ENCODE measurements at regions not wholly inside any gene's neighbourhood (a gene's known extent, or its start where the extent isn't known, plus 50 kb on each side); places are given as distances from the start of the nearest gene placed in this dataset.

- no peaks in the 10 kb centered on the region for H3K79me2 ChIP-seq (ENCODE audit: insufficient read depth, low read length)
- Mint-ChIP-seq H3K27ac (ENCODE audit: unreplicated experiment) (no peak overlapping the region), H3K36me3 (ENCODE audit: low read depth, unreplicated experiment) (no peaks in the 10 kb centered on the region), H3K9me3 (ENCODE audit: unreplicated experiment) (peaks cover 8% of the 10 kb centered on the region), H3K4me1 (ENCODE audit: low read depth, unreplicated experiment) (peaks cover 9% of the 10 kb centered on the region), H3K27me3 (ENCODE audit: low read depth, unreplicated experiment) (peaks cover 53% of the 10 kb centered on the region), H3K4me3 (ENCODE audit: unreplicated experiment) (no peak overlapping the region)
- H3K4me3 ChIP-seq (ENCODE audit: insufficient read depth, low read depth, low read length) = no peak overlapping the region
- DNase-seq (ENCODE audit: low read depth) = no peak
- H3K9ac ChIP-seq (ENCODE audit: low read length) = no peak overlapping the region
- H3K9me3 ChIP-seq (ENCODE audit: insufficient read depth, low read depth, low read length) = no peaks in the 10 kb centered on the region
- H3K4me1 ChIP-seq (ENCODE audit: insufficient read depth, low read length) = no peaks in the 10 kb centered on the region
- no peak for FAIRE-seq
- H3K27me3 ChIP-seq (ENCODE audit: insufficient read depth, low read length) = no peaks in the 10 kb centered on the region
- no peaks in the 10 kb centered on the region for H3K36me3 ChIP-seq (ENCODE audit: insufficient read depth, low read length)
- H3K4me2 ChIP-seq (ENCODE audit: low read length) = no peak overlapping the region
- no peak overlapping the region for H3K27ac ChIP-seq (ENCODE audit: low read depth, low read length)
- no peak overlapping the region for H2AFZ ChIP-seq (ENCODE audit: low read depth, low read length)
- H4K20me1 ChIP-seq (ENCODE audit: insufficient read depth, low read length) = no peaks in the 10 kb centered on the region
- TF ChIP-seq EZH2 (IDR thresholded peaks at IDR 0.05; ENCODE audit: insufficient read depth, low read length) (no peak), CTCF (IDR thresholded peaks at IDR 0.05; ENCODE audit: insufficient read depth, low read depth, low read length) (no peak)
Measured at GRCh38 chr9:135022191-135022870, 65.1 kb upstream of the OLFM1 start.

GRCh38 chr9:135023088-135023785 is 64.2 kb upstream of the OLFM1 start:
- H3K9ac ChIP-seq (ENCODE audit: low read length) = no peak overlapping the region
- Mint-ChIP-seq H3K27me3 (ENCODE audit: low read depth, unreplicated experiment) (peaks cover 46% of the 10 kb centered on the region), H3K27ac (ENCODE audit: unreplicated experiment) (peak overlapping the region; percentile 50), H3K9me3 (ENCODE audit: unreplicated experiment) (peaks cover 12% of the 10 kb centered on the region), H3K4me3 (ENCODE audit: unreplicated experiment) (no peak overlapping the region), H3K4me1 (ENCODE audit: low read depth, unreplicated experiment) (peaks cover 9% of the 10 kb centered on the region), H3K36me3 (ENCODE audit: low read depth, unreplicated experiment) (no peaks in the 10 kb centered on the region)
- FAIRE-seq = no peak
- H3K36me3 ChIP-seq (ENCODE audit: insufficient read depth, low read length) = no peaks in the 10 kb centered on the region
- H4K20me1 ChIP-seq (ENCODE audit: insufficient read depth, low read length) = no peaks in the 10 kb centered on the region
- H3K4me1 ChIP-seq (ENCODE audit: insufficient read depth, low read length) = no peaks in the 10 kb centered on the region
- no peak overlapping the region for H2AFZ ChIP-seq (ENCODE audit: low read depth, low read length)
- DNase-seq (ENCODE audit: low read depth) = peak; percentile 2
- no peak overlapping the region for H3K27ac ChIP-seq (ENCODE audit: low read depth, low read length)
- no peaks in the 10 kb centered on the region for H3K79me2 ChIP-seq (ENCODE audit: insufficient read depth, low read length)
- no peak overlapping the region for H3K4me2 ChIP-seq (ENCODE audit: low read length)
- TF ChIP-seq EZH2 (IDR thresholded peaks at IDR 0.05; ENCODE audit: insufficient read depth, low read length) (no peak), CTCF (IDR thresholded peaks at IDR 0.05; ENCODE audit: insufficient read depth, low read depth, low read length) (no peak)
- H3K27me3 ChIP-seq (ENCODE audit: insufficient read depth, low read length) = no peaks in the 10 kb centered on the region
- H3K9me3 ChIP-seq (ENCODE audit: insufficient read depth, low read depth, low read length) = no peaks in the 10 kb centered on the region
- H3K4me3 ChIP-seq (ENCODE audit: insufficient read depth, low read depth, low read length) = no peak overlapping the region
